ENCODE measurements at regions not wholly inside any gene's neighbourhood (a gene's known extent, or its start where the extent isn't known, plus 50 kb on each side); places are given as distances from the start of the nearest gene placed in this dataset.
"Not testable (repeated sequence)": the region's sequence is repeated elsewhere in the genome, so short reads cannot be mapped to it uniquely, and the experiment has no call there.

- DNase-seq: no peak
Observed at GRCh38 chr6:81451787-81452186, 300.7 kb downstream of the TENT5A start.

- DNase-seq: no peak
Observed at GRCh38 chr6:81450180-81450579, 302.3 kb downstream of the TENT5A start.

- DNase-seq: no peak
Observed at GRCh38 chr6:81446509-81446908, 306.0 kb downstream of the TENT5A start.

- DNase-seq: no peak
Observed at GRCh38 chr6:81439417-81439816, 313.1 kb downstream of the TENT5A start.

GRCh38 chr6:81436990-81437389 is 315.5 kb downstream of the TENT5A start:
- no peak for DNase-seq

GRCh38 chr6:81413306-81413705 is 339.2 kb downstream of the TENT5A start:
- DNase-seq: no peak

- no peak for DNase-seq
Observed at GRCh38 chr6:81401970-81402690, 350.4 kb downstream of the TENT5A start.

GRCh38 chr6:81396916-81397315 is 355.6 kb downstream of the TENT5A start:
- DNase-seq: no peak

- no peak for DNase-seq
Observed at GRCh38 chr6:81387163-81387562, 365.3 kb downstream of the TENT5A start.

- DNase-seq: no peak
Observed at GRCh38 chr6:81384921-81385320, 367.6 kb downstream of the TENT5A start.

- DNase-seq: no peak
Observed at GRCh38 chr6:81383472-81383871, 369.0 kb downstream of the TENT5A start.

GRCh38 chr6:81382852-81383251 is 369.6 kb downstream of the TENT5A start:
- no peak for DNase-seq

GRCh38 chr6:81381382-81381916 is 371.0 kb downstream of the TENT5A start:
- DNase-seq: no peak

GRCh38 chr6:81380718-81381338 is 371.7 kb downstream of the TENT5A start:
- no peak for DNase-seq

GRCh38 chr6:81376745-81377144 is 375.7 kb downstream of the TENT5A start:
- DNase-seq: no peak

GRCh38 chr6:81373414-81373813 is 379.1 kb downstream of the TENT5A start:
- DNase-seq: no peak

- DNase-seq: no peak
Observed at GRCh38 chr6:81371930-81372329, 380.6 kb downstream of the TENT5A start.

- no peak for DNase-seq
Observed at GRCh38 chr6:81366972-81367371, 385.5 kb downstream of the TENT5A start.

- DNase-seq: no peak
Observed at GRCh38 chr6:81362246-81362645, 390.2 kb downstream of the TENT5A start.

- DNase-seq: no peak
Observed at GRCh38 chr6:81353262-81353661, 399.2 kb downstream of the TENT5A start.

- DNase-seq: not testable (repeated sequence)
Observed at GRCh38 chr6:81344026-81344425, 408.5 kb downstream of the TENT5A start.

GRCh38 chr6:81340946-81341345 is 411.5 kb downstream of the TENT5A start:
- DNase-seq: no peak

- no peak for DNase-seq
Observed at GRCh38 chr6:81331526-81331925, 421.0 kb downstream of the TENT5A start.

GRCh38 chr6:81328700-81329099 is 423.8 kb downstream of the TENT5A start:
- DNase-seq: no peak
